Bronchial epithelial cell (primary cell): ENCODE measurements at regions not wholly inside any gene's neighbourhood (a gene's known extent, or its start where the extent isn't known, plus 50 kb on each side); places are given as distances from the start of the nearest gene placed in this dataset.

Source experiments
- DNase-seq: peaks from one replicate; pipeline ENCODE4 v3.0.0-alpha.2; 2010; ENCODE audit warnings: low read depth
- FAIRE-seq: peaks from 2 replicates; lab custom pipeline; 2011; peaks lifted over from hg19 to GRCh38; lab: Jason Lieb, UNC
- H3K27me3 ChIP-seq: 2 replicates; pipeline ENCODE4 v1.5.1; 2011; ENCODE audit warnings: low read length; ENCODE audit not compliant: control insufficient read depth, insufficient read depth
- H3K36me3 ChIP-seq: 2 replicates; pipeline ENCODE4 v1.5.1; 2011; ENCODE audit warnings: low read length; ENCODE audit not compliant: control insufficient read depth, insufficient read depth
- H3K4me3 ChIP-seq: 2 replicates; pipeline ENCODE4 v1.5.1; 2011; ENCODE audit warnings: mild to moderate bottlenecking, low read depth, low read length, control low read depth
- TF ChIP-seq, protein P1 (sequence below): IDR thresholded peaks from 2 replicates; pipeline ENCODE4 v1.5.1; 2011; ENCODE audit warnings: mild to moderate bottlenecking, moderate library complexity, low read length, control low read depth, inconsistent platforms; ENCODE audit not compliant: insufficient read depth, severe bottlenecking

DNA sequence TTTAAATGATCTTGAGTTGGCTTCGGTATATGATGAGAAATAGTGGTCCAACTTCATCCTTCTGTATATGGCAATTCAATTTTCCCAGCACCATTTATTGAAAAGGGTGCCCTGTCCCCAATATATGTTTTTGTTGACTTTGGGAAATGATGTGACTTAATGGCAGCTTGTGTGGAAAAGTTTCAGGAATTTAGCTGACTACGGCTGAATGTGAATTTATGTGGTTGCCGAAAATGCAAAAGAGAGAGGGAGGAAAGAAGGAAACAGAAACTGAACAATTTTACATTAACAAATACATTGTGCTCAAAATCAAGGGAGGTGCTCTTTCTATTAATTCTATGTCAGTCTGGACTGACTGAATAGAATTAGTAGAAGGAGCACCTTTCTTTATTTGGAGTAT lies 101.8 kb upstream of the CYSLTR1 start:
- DNase-seq (no peak), FAIRE-seq (no peak)

DNA sequence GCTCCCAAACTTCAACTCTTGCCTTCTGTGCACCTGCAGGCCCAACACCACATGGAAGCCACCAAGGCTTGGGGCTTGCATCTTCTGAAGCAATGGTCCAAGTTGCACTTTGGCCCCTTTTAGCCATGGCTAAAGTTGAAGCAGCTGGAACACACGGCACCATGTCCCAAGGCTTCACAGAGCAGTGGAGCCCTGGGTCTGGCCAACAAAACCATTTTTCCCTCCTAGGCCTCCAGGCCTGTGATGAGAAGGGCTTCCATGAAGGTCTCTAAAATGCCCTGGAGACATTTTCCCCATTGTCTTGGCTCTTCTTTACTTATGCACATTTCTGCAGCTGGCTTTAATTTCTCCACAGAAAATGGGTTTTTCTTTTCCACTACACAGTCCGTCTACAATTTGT lies 61.3 kb upstream of the CYSLTR1 start:
- no peaks in the 10 kb centered on the region for H3K36me3 ChIP-seq
- DNase-seq, result no peak
- no peak for FAIRE-seq
- TF ChIP-seq, protein P1, sequence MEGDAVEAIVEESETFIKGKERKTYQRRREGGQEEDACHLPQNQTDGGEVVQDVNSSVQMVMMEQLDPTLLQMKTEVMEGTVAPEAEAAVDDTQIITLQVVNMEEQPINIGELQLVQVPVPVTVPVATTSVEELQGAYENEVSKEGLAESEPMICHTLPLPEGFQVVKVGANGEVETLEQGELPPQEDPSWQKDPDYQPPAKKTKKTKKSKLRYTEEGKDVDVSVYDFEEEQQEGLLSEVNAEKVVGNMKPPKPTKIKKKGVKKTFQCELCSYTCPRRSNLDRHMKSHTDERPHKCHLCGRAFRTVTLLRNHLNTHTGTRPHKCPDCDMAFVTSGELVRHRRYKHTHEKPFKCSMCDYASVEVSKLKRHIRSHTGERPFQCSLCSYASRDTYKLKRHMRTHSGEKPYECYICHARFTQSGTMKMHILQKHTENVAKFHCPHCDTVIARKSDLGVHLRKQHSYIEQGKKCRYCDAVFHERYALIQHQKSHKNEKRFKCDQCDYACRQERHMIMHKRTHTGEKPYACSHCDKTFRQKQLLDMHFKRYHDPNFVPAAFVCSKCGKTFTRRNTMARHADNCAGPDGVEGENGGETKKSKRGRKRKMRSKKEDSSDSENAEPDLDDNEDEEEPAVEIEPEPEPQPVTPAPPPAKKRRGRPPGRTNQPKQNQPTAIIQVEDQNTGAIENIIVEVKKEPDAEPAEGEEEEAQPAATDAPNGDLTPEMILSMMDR, result no peak
- H3K4me3 ChIP-seq, result no peak overlapping the region
- no peaks in the 10 kb centered on the region for H3K27me3 ChIP-seq

More for the DNA sequence above, 101.8 kb upstream of the CYSLTR1 start:
- Histone ChIP-seq H3K27me3 (no peaks in the 10 kb centered on the region), H3K36me3 (no peaks in the 10 kb centered on the region), H3K4me3 (no peak overlapping the region)
- TF ChIP-seq, protein P1, result no peak

DNA sequence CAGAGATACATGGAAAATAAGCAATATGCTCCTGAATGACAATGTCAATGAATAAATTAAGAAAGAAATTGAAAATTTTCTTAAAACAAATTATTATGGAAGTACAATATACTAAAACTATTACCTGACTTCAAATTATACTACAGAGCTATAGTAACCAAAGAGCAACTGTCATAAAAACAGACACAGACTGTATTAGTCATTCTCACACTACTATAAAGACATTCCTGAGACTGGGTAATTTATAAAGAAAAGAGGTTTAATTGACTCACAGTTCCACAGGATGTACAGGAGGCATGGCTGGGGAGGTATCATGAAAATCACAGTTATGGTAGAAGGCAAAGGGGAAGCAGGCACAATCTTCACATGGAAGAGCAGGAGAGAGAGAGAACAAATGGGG lies 60.0 kb upstream of the CYSLTR1 start:
- Histone ChIP-seq H3K4me3 (no peak overlapping the region), H3K27me3 (no peaks in the 10 kb centered on the region), H3K36me3 (no peaks in the 10 kb centered on the region)
- DNase-seq (no peak), FAIRE-seq (no peak)
- TF ChIP-seq, protein P1, result no peak

DNA sequence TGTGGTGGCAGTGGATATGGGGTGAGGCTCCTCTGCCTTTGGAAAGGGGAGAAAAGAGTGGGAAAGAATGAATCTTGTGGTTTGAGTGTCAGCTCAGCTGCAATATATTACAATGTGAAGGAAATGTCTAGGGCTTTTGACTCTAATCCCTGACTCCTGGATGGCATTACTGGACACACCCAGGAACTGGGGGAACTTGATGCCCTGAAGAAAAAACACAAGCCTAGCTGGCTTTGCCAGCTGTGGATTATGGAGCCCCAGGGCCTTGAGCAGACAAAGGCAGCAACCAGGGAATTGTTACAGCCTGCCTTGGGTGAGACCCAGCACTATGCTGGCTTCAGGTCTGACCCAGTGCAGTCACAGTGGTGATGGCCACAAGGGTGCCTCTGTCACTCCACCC lies 57.1 kb upstream of the CYSLTR1 start:
- no peaks in the 10 kb centered on the region for H3K27me3 ChIP-seq
- TF ChIP-seq, protein P1, result no peak
- no peaks in the 10 kb centered on the region for H3K36me3 ChIP-seq
- FAIRE-seq, result no peak
- H3K4me3 ChIP-seq, result no peak overlapping the region
- peak; percentile 33 for DNase-seq

DNA sequence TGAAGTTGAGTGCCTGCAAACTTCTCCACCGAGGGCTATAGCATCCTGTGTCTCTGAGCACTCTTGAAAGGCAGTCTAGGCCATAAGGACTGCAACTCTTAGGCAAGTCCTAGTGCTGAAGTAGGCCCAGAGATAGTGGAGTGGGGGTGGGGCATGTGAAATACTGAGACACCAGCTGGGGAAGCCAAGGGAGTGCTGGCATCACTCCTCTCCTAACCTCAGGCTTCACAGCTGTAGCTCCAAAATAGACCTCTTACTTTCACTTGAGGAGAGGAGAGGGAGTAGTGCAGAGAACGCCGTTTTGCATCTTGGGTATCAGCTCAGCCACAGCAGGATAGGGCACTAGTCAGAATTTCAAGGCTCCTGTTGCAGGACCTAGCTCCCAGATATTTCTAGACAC lies 56.2 kb upstream of the CYSLTR1 start:
- Histone ChIP-seq H3K27me3 (no peaks in the 10 kb centered on the region), H3K4me3 (no peak overlapping the region), H3K36me3 (no peaks in the 10 kb centered on the region)
- FAIRE-seq, result no peak
- no peak for DNase-seq
- TF ChIP-seq, protein P1, result no peak

DNA sequence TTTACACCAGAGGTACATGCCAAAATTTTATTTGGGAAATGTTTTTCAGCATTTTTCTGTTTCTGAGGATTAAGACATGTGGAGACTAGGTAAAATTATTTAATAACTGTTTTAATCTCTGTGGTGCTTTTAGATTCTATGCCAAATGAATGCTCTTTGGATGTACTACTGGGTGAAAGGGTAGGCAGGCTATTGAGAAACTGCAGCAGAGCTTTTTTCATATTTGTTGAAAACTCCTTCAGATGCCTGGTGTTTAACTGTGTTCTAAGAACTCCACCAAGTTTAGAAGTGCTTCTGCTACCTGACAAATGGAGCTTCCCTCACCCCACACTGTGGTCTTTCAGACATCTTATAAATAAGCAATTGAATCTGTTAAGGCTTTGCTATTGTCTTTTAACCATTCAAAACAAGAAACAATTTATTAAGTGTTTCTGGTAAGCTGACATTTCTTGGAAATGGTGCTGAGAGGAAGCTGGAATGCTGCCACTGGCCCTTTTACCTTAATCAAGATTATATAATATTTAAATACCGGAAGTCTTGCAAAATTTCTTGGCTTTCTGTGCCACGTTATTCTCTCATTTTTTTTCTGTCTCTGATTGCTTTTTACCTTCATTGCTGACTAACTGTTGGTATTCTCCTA lies 51.2 kb upstream of the CYSLTR1 start:
- no peak overlapping the region for H3K4me3 ChIP-seq
- H3K27me3 ChIP-seq, result no peaks in the 10 kb centered on the region
- TF ChIP-seq, protein P1, result no peak
- no peak for FAIRE-seq
- no peaks in the 10 kb centered on the region for H3K36me3 ChIP-seq
- no peak for DNase-seq
